ENCODE measurements at regions not wholly inside any gene's neighbourhood (a gene's known extent, or its start where the extent isn't known, plus 50 kb on each side); places are given as distances from the start of the nearest gene placed in this dataset.

GRCh38 chr21:14757533-14758327 is 211.6 kb upstream of the SAMSN1 start:
- TF ChIP-seq CTCF (conservative IDR thresholded peaks at IDR 0.05 in 1 of 2, IDR thresholded peaks at IDR 0.05 in 1 of 2; ENCODE audit: extremely low read depth in 1 of 2, insufficient read depth in 1 of 2, low read depth in 1 of 2, low read length in 2 of 2) (no peak), EZH2 (IDR thresholded peaks at IDR 0.05; ENCODE audit: borderline replicate concordance, low read length) (no peak)

All from mammary epithelial cell (primary cell).